ENCODE measurements at regions not wholly inside any gene's neighbourhood (a gene's known extent, or its start where the extent isn't known, plus 50 kb on each side); places are given as distances from the start of the nearest gene placed in this dataset.
"Not testable (repeated sequence)": the region's sequence is repeated elsewhere in the genome, so short reads cannot be mapped to it uniquely, and the experiment has no call there.

- H3K4me3 ChIP-seq (ENCODE audit: low read depth, low read length): no peak overlapping the region
These were observed 174.6 kb upstream of the TBX3 start for GRCh38 chr12:114858388-114859146.

- no peak overlapping the region for H3K4me3 ChIP-seq (ENCODE audit: low read depth, low read length)
These were observed 171.7 kb upstream of the TBX3 start for GRCh38 chr12:114855678-114856077.

DNA sequence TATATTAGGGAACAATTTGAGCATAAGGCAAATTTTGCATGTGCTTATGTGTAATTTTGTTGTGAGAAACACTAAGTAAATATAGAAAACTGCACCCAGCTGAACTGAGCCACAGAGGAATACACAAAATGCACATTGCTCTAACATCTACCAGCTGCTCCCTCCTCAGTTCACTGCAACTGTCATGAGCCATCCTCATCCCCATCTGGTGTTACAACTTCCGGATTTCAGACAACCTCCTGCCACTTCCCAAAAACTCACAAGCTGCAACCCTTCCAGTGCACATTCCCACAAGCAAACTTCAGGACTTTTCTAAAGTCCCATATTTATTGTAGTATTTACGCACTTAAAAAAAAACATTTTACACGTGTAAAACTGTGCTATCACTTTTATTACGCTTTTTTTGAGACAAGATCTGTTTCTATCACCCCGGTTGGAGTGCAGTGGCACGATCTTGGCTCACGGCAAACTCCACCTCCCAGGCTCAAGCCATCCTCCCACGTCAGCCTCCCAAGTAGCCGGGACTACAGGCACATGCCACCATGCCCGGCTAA lies 169.1 kb upstream of the TBX3 start:
- H3K4me3 ChIP-seq (ENCODE audit: low read depth, low read length): no peak overlapping the region

- H3K4me3 ChIP-seq (ENCODE audit: low read depth, low read length): no peak overlapping the region
These were observed 168.0 kb upstream of the TBX3 start for GRCh38 chr12:114851981-114852380.

DNA sequence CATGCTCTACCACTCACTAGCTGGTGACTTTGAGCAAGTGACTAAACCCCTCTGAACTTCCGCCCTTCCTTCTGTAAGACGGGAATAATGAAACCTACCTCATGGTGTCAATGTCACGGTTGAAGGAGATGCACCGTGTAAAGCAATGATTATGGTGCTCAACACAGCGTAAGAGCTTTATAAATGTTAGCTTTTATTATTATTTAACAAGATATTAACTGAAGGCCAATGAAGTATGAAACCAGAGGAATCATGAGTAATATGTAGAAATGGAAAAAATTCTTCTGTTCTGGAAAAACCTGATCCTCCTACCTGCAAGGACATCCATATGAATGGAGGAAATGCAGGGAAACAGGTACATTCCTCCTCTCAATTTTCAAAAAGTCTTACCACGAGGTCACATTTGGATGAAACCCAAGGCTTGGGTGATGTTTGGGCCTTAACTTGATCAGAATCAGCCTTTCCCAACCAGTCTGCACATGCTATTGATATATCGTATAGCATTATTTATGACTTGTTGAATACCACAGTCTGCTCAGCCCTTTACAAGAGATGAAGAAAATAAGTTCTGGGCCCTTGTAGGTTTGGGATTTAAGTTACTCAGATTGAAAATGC lies 166.8 kb upstream of the TBX3 start:
- H3K4me3 ChIP-seq (ENCODE audit: low read depth, low read length): no peak overlapping the region

DNA sequence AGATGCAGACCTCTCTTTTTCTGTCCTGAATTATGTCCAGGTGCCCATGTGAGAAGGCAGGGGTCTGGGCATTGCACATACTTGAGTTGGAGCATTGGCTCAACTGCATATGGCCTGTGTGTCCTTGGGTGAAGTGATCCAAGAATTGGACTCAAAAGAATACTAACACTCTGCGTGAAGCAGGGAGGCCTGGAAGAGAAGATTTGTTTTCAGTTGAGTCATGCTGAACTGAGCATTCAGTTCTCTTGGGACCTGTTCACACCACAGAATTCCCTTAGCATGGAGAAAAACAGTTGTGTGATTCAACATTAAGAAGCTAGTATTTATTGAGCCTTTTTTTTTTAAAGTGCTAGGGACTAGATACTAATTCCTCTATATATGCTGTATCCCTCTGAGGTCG lies 164.7 kb upstream of the TBX3 start:
- H3K4me3 ChIP-seq (ENCODE audit: low read depth, low read length): no peak overlapping the region

GRCh38 chr12:114847441-114848035 lies 163.6 kb upstream of the TBX3 start:
- H3K4me3 ChIP-seq (ENCODE audit: low read depth, low read length): no peak overlapping the region

DNA sequence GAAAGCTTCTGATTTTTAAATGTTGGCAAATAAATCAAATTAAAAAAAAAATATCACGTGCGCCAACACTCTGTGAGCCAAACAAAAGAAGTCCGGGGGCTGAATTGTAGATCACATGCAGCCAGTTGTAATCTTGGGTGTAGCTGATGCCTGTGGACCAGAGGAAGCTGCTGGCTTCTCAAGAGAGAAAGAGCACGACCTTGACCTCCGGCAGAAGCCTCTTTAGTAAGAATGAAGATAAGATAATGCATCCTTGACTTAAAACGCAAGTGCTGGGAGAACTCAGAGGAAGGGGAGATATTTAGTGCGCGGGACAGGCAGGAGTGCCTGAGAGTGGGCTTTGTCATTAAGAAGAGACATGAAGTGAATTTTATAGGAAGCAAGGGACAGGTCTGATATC lies 162.8 kb upstream of the TBX3 start:
- H3K4me3 ChIP-seq (ENCODE audit: low read depth, low read length): no peak overlapping the region

- no peak overlapping the region for H3K4me3 ChIP-seq (ENCODE audit: low read depth, low read length)
These were observed 157.7 kb upstream of the TBX3 start for GRCh38 chr12:114841557-114842251.

GRCh38 chr12:114838480-114838879 lies 154.5 kb upstream of the TBX3 start:
- H3K4me3 ChIP-seq (ENCODE audit: low read depth, low read length): no peak overlapping the region

DNA sequence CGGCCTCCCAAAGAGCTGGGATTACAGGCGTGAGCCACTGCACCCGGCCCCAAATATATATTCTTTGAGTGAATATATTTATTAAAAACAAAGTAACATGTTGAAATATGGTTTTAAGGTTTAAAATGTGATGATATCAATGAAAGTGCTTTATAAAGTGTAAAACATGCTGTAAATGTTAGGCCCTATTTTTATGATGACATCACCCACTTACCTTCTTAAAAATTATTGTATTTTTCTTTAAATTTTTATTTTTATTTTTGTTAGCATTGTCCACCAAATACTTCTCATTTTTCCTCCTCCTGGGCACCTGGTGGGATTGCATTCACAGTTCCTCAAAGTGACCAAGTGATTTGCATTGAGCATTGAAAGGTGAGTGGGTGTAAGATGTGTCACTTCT lies 152.6 kb upstream of the TBX3 start:
- no peak overlapping the region for H3K4me3 ChIP-seq (ENCODE audit: low read depth, low read length)

- H3K4me3 ChIP-seq (ENCODE audit: low read depth, low read length): no peak overlapping the region
These were observed 151.1 kb upstream of the TBX3 start for GRCh38 chr12:114835031-114835430.

- H3K4me3 ChIP-seq (ENCODE audit: low read depth, low read length): no peak overlapping the region
These were observed 150.6 kb upstream of the TBX3 start for GRCh38 chr12:114834621-114835020.

- H3K4me3 ChIP-seq (ENCODE audit: low read depth, low read length): no peak overlapping the region
These were observed 145.9 kb upstream of the TBX3 start for GRCh38 chr12:114829833-114830232.

DNA sequence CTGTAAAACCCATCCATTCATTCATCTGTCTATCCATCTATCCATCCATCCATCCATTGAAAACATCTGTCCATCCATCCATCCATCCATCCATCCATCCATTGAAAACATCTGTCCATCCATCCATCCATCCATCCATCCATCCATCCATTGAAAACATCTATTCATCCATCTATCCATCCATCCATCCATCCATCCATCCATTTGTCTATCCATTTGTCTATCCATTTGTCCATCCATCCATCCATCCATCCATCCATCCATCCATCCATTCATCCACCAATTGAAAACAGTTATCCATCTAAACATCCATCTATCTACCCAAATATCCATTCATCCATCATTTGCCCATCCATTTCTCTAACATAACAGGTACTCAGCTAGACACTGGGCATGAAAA lies 145.3 kb upstream of the TBX3 start:
- H3K4me3 ChIP-seq (ENCODE audit: low read depth, low read length): not testable (repeated sequence)

- H3K4me3 ChIP-seq (ENCODE audit: low read depth, low read length): no peak overlapping the region
These were observed 143.5 kb upstream of the TBX3 start for GRCh38 chr12:114827461-114827860.

- H3K4me3 ChIP-seq (ENCODE audit: low read depth, low read length): no peak overlapping the region
These were observed 142.3 kb upstream of the TBX3 start for GRCh38 chr12:114826244-114826643.

- H3K4me3 ChIP-seq (ENCODE audit: low read depth, low read length): no peak overlapping the region
These were observed 139.7 kb upstream of the TBX3 start for GRCh38 chr12:114823724-114824123.

DNA sequence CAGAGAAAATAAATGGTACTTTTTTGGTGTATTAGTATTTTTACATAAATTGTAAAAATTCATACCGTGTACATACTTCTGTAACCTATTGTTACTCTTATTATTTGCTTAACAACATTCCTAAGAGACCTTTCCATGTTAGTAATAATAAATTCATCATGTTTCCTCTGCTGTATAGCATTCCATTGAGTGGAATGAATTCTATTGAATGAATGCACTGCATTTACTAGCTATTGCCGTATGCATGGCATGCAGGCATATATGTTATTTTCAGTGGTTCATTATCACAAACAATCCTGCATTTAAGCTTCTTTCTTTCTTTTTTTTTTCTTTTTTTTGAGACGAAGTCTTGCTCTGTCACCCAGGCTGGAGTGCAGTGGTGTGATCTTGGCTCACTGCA lies 137.6 kb upstream of the TBX3 start:
- no peak overlapping the region for H3K4me3 ChIP-seq (ENCODE audit: low read depth, low read length)

DNA sequence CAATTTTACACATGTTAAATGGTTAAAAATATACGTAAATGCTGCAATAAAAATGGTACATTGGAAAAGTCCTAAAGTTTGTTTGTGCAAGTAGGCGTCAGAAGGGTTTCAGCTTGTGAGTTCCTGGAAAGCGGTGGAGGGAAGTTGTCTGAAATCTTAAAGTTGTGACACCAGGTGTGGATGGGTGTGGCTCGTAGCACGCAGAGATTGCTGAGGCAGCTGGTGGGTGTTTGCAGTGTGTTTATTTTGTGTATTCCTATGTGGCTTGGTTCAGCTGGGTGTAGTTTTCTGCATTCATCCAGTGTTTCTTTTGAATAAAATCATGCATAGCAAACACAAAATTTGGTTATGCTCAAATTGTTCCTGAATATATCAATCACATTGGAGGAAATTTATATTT lies 136.8 kb upstream of the TBX3 start:
- no peak overlapping the region for H3K4me3 ChIP-seq (ENCODE audit: low read depth, low read length)

DNA sequence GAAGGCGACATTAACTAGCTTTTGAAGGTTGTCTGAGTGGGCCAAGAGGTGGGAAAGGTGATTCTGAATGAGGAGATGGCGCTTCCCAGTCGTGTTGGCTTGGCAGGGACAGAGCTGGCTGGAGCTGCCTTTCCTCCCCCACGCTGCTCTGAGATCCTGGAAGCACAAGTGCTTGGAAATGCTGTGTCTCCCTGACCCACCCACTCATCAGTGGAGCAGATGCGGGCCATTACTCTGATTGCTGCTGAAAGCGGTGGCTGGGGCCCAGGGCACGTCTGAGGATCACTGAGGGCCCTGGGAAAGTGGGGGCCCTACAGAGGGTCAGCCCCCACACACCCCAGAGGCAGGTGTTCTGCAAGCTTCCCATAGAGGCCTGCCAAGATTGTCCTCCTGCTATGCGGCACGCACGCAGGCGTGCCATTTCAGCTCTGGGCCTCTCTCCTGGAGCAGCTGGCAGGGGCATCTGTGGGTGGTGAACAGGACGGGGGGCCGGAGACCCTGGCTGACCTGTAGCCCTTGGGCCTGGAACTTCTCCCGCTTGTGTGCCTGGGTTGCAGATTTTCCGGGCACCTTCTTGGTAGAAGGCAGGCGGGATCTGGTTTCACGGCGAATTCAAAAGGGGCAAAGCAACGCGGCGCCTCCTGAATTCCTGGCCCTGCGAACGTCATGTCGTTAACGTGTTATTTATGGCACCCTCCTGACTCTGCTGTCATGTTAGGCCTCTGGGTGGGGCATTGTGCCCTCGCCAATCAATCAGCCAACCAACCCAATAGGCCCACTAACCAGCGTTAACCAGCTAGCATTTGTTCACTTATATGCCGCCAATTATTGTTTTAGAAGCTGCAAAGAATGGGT lies 133.8 kb upstream of the TBX3 start:
- no peak overlapping the region for H3K4me3 ChIP-seq (ENCODE audit: low read depth, low read length)
